ENCODE measurements at regions not wholly inside any gene's neighbourhood (a gene's known extent, or its start where the extent isn't known, plus 50 kb on each side); places are given as distances from the start of the nearest gene placed in this dataset.

DNA sequence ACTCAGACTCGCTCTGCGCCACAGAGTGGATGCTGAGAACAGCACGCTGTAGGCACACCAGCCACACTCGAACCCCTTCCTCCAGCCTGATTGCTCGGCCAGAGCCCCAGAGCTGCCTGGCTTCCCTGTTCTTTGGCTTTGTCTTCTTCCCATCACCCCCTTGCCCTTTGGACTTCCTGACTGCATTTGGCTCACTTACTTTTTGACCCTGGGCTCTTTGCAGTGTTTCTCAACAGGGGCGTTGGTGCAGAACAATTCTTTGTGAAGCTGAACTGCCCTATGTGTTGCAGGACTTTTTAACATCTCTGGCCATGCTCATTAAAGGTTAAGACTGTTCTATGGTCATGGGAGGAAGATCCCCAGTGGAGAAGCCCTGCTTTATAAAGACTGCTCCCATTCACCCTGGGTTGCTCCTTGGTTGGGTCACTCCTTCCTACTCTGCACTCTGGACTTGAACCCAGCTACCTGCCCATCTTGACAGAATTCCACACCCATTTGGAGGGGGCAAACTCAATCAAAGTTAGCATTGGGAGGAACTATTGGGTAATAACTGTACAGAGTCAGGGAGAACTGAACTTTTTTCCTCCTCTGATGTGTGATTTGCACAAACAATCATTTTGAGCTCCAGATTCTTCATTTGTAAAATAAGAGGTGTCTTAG is 127.7 kb upstream of the PLEKHG7 start:
- DNase-seq: no peak

DNA sequence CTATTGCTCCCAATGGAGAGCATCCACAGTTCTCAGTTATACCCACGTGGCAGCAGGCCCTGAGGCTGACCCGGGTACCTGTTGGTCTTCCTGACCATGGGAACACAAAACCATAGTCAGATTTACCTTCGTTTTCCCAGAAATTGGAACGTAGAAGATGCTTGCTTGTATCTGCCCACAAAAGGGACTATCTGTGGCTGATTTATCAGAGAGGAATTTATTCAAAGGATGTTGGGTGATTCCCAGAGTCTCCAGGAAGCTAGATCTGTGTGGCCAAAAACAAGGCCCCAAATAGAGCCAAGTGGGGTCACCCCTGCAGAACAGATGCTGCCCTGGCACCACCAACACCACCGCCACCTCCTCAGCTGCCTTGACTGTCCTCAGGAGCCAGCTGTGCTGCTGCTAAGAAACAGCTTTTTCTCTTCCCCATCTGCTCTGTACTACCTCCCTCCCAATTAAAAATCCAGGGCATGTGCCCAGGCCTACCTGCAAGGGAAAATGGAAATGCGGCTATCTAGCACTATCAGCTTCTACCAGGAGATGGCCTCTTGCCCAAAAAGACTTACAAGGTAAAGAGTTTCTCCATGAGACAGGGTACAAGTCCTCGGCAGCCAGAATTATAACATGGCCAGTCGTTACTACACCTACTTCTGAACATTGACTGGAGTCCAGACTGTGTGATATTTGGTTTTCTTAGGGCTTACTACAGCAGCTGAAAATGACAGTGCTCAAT is 128.6 kb upstream of the PLEKHG7 start:
- DNase-seq: peak; percentile 43

DNA sequence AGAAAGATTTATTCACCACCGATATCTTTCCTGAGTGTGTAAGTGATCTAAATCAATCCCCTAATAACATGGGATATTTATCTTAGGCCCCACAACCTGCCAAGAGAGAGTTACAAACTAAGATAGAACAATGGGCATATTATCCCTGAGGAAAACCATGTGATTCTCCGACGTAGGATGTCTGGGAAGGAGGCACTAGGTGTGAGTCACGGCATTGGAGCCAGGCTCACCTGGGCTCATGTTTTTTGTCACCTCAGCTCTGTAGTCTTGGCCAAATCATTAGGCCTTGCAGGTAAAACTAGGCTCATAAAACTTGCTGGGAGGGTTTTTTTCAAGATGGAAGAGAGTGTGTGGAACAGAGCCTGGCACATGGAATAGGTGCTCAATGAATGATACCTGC is 129.7 kb upstream of the PLEKHG7 start:
- no peak for DNase-seq

DNA sequence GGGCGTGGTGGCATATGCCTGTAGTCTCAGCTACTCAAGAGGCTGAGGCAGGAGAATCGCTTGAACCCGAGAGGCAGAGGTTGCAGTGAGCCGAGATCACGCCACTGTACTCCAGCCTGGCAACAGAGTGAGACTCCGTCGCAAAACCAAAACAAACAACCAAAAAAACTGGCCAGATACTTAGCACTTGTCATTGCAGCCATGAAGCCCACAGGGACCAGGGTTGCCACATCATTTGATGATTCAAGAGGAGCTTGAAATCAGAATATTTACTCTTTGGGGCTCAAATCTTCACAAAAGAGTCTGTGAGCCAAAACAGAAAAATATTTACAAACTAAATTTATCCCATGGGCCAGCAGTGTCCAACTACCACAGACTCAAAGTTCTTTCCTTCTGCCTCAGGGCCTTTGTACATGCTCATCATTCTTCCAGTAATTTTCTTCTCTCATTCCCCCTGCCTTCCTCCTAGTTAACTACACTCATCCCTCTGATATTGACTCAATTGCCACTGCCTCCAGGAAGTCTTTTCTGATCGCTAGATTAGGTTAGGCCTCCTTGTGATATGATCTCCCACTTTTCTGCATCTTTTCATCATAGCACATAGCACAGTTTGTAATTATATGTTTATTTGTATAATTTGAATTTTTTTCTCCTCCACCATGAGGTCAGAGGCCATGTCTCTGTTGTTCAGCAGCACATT is 130.8 kb upstream of the PLEKHG7 start:
- no peak for DNase-seq

DNA sequence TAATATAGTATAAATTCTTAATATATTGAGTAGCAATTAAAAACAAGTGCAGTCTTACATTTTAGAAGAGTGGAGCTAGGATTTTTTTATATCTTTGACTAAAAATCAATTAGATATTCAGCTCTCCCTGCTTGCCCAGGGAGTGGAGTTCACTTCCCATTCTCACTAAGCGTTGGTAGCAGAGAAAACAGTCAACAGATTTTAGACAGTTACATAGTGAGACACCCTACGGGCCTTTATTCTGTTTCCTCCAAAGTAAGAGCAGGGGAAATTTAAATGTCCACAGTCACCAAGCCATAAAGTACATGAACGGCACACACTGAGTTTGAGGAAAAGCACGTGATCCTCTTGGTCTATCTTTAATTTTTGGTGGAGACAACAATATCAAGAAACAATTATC is 131.6 kb upstream of the PLEKHG7 start:
- DNase-seq: no peak

DNA sequence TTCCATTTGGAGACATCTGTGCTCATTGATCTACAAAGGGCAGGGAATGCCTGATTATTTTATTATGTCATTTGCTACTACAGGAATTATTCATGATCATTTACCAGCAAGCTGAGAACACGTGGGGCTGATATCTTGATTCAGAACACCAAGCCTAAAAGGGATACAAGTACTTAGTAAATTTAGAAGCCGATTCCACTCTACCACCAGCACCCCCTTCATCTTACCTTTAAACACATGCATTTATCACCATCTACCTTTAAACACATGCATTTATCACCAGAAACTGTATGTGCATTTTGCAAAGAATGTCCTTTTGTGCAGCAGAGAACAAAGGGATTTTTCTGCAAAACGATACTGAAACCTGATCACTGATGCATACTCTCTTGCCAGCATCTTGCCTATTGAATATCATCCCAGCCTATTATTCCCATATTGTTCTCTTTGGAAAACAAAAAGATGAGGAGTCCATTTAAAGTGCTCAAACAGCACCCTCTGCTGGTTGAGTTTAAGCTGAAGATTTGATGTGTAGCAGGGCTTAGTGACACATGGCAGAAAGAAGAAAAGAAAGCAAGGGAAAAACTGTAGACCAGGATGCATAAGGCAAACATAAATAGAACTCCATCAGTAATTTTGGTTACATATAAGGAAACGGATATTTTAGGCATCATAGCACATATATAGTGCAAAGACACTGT is 132.6 kb upstream of the PLEKHG7 start:
- DNase-seq: peak; percentile 38

DNA sequence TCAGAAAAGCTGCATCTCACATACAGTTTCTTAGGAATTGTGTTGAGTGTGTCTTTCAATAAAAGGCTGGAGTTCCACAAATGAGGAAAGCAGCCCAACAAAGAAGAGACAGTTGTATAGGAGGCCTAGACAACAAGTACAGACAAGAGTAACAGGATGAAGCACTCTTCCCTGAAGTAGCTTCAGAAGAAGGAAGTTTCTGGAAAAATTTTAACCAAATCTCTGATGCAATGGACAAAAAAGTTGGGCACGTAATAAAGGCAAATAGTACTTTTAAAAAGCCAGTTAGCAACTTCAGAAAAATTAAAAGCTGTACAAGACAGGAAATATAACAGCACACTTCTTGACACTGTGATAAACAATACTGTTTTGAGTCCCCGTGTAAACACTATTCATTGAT is 134.1 kb upstream of the PLEKHG7 start:
- no peak for DNase-seq

DNA sequence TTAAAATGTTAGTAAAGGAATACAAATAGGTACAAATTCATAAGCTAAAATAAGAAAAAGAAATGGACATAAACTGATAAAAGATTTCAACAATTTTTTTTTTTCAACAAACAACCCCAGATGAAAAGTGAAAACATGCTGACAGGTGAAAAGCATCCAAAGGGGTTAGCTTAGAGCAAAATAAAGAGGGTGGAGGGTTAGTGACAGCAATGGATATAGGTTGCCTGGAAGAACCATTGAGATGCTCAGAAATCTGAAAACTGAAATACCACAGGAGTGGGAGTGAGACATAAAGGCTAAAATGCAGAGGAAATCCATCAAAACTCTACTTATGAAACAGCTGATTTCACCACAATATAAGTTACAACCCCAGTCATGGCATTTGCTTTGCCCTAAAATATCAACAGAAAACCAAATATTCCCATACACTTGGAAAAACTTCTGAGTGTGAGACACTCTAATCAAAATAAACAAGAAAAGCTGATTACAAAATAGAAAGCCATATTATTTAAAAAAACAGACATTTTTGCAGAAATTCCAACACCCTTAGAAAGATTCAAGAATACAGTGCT is 136.3 kb upstream of the PLEKHG7 start:
- DNase-seq: no peak

DNA sequence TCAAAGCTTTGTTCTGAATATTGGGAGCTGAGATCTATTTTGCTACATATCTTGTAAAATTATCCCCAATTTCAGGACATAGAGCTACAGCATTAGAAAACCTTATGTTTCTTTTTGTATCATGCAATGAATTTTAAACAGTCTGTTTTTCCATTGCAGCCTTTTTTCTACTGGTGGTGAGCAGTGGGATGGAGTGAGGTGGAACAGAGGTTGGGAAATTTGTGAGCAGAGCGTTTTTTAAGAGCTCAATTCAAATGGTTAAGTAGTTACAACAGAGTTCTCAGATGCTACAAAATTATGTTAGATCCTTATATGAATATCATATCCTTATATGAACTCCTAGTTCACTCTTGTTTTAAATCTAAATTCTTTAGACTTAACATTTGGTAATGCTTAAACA is 139.0 kb upstream of the PLEKHG7 start:
- DNase-seq: no peak

DNA sequence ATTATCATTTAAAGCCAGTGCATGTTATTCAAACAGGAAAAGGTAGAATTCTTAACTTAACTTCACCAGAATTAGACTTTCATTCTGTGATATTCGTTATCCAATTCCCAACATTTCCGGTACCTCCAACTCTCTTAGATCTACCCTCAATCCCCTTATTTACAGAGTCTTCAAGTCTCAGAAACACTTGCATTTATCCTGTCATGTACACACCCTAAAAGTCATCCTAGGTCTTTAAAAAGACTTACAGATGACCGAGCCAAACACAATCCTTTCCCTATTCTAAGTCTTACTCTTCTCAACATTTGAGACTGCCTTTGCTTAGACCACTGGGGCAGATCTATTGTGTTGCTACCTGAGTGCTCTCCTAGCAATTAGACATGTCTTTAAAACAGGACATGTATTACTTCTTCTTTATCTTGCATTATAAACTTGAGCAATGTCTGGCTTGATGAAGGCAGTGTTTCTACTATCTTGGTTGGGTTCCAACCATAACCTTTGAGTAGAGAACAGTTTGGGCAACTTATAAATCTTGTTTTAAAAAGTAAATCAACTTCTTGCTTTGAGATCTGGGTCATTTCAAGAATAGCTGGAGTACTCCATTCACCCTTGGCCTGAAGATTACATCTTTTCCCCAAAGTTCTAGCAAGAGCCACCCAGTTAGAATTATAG is 140.6 kb upstream of the PLEKHG7 start:
- no peak for DNase-seq

DNA sequence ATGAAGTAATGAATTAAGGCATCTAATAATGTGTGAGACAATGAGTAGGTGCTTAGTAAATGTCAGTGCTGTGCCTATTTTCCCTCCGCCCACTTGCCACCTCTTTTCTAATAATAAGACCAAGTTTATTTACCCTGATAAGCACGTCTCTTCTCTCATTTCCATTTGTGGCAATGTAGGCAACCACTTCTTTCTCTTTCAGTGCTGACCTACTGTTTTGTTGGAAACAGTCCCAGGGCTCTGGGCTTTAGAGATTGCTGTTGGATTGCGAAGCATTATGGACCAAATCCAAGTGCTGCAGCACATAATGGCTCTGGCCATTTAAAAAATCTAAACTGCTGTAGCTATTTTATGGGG is 141.3 kb upstream of the PLEKHG7 start:
- DNase-seq: peak; percentile 82

DNA sequence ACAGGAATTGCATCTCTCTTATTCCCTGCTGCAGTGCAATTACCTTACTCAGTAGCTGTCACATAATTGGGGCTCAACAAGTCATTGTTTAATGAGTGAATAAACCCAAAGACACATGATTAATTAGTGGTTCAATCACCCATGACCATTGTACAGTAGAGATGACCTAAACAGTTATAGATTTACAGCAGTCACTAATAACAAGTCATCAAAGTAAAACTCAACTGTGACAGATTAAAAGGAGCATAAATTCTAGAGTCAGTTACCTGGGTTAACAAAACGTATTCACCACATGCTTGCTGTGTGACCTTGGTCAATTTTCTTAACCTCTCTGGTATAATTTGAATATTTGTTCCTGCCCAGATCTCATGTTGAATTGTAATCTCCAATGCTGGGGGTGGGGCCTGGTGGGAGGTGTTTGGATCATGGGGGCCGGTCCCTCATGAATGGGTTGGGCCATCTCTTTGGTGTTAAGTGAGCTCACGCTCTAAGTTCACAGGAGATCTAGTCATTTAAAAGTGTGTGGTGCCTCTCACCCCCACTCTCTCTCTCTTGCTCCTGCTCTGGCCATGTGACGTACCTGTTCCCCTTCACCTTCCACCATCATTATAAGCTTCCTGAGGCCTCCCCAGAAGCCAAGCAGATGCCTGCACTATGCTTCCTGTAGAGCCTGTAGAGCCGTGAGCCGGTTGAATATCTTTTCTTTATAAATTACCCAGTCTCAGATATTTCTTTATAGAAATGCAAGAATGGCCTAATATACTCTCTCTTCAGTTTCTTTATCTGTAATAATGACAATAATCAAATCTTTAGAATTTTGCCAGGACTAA is 141.9 kb upstream of the PLEKHG7 start:
- DNase-seq: no peak

DNA sequence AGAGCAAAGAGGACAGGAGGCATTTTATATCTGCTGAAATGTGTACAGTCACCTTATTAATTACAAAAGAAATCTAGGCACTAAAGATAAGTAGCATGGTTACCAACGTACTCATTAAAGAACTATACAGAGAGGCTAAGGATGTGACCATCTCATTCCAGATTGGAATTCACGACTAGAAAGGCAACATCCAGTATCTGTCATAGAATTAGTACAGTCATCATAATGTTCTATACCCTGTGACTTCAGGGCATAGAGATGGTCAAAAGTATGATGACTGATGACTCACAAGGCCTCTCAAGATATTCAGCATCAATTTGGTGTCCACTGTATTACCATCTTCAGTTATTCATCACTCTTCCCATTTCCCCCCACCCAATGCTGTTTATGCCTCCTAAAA is 144.0 kb upstream of the PLEKHG7 start:
- no peak for DNase-seq

DNA sequence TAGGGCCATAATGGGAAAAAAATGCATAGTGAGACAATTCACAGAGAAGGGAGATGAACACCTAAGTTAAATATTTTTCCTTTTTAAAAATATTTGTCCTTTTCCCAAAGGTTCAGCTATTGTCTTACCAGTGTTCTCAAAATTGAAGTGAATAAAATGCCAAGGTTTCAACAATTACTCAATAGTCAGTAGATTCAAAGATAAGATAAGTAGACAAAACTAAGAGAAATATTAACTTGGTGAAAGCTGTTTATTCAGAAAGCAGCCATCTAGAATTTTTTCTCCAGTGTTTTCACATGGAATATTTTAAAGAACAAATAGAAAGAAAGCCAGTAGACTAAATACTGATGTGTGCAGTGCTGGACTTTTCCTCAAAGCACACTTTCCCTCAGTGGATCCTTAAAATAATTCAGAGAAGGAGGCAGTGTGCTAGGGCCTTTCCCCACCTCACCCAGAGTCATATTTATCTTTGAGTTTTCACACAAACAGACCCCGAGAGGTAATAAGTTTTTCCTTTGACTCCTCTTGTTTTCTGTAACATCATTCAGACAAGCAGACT is 144.5 kb upstream of the PLEKHG7 start:
- no peak for DNase-seq

DNA sequence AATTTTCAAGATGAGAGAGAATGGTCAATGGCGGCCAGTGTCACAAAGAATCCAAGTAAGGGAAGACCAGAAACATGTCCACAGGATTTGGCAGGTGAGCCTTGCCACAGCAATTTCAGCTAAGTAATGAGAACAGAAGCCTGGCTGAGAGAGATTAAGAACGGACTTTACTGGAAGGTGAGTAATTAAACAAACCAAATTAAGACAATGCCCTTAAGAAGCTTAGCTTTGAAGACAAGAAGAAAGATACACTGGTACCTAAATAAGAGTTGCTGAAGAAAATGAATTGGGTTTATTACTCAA is 145.4 kb upstream of the PLEKHG7 start:
- DNase-seq: no peak

DNA sequence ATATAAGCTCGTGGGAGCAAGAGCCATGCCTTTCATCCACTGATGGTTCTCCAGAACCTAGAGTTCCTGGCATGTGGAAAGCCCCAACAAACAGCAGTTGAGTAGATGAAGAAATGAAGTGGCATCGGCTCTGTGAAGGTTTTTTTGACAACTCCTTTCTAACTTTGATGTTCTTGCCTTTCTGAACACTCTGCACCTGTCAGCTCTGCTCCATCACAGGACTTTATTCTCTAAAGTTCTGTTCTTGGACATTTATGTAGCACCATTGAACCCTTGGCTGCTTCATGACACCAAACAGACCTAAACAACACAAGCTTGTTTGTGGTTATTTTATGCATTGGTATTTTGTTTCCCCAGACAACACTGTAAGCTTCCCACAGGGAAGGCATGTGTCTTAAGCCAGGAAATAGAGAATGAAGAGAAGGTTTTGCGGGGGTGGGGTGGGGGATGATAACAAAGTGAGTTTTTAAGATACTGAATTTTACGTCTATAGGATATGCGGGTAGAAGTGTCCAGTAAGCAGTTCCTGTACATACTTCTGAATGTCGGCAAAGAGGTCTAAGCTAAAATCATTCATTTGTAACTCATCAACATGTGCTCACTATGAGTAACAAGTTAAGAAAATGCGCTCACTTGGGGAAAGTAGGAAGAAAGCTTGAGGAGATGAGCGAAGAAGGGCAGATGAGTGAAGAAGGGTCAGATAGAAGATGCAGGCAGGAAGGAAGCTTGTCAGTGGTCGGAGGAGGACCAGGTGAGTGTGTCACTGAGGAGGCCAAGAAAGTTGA is 146.0 kb upstream of the PLEKHG7 start:
- no peak for DNase-seq

DNA sequence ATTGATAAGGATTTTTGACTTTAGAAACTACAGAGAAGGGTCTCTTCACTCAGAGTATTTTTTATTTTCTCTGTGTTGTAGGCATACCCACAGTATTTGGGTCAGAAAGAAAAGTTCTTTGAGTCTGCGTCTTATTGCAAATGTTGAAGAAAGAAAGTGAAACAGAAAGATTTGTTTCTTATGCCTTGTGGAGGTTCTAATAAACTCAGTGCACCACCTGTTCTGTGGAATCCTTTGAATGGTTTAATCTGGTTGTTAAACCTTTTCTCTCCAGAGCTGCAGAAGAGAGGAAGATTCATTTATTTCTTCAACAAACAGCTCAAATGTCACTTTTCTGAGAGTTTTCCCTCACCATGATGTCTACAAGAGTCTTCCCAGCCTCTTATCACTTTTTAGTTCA is 146.6 kb upstream of the PLEKHG7 start:
- no peak for DNase-seq

DNA sequence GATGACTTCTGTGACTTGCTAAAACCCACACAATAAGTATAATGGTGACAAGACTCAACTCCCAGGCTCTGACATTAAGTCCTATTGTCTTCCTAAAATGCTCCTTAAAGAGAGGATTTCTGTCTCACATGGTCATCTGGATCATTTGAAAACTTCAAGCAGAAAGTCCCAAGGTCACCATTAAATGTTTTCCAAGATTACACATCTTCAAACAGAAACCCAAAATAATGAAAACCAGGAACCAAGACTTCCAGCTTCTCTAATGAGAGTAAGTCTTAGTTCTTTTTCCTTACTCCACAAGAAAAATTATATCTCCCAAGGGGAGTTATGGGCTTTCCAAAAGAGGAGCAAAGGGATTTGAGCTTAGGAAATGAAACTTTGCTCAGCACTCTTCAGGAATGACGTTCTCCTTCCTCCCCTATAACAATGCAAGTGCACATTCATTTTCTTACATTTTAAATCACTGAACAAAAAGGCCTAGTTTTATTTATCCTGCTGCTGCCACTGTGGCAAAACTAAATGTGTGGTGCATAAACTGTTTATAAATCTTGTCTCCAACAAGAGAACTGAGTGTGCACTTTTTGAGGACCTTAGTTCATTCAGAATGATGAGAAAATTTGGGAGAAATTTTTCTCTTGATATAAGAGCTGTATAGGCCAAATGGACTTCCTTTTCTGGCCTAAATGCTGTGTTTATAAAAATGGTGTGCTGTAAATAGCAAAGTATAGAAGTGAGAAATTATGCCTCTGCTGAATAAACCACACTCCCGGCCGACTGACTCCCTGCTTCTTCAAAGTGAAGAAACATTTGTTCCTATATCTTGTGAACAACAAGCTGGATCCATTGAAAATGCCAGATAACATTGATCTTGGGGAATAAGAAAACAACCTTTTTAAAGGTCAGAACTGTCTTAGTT is 148.4 kb upstream of the PLEKHG7 start:
- DNase-seq: no peak

DNA sequence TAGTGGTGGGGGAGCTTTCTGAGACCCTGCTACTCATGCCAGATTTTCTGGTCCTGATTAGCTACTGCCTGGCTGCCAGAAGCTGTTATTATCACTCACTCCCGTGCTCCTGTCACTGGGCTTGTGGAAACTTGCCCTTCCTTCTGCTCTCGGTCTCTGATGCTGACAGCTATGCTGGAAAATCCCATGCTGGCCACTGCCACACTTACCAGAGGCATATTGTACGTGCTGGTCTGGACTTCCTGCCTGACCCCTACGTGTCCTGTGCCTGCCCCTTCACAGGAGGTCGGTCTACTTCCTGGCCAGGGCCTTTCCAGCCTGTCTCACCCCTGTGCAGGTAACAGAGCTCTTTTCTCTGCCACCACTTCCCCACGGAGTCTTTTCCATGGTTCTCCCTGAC is 149.4 kb upstream of the PLEKHG7 start:
- DNase-seq: no peak

All from NCI-H226 (cell line).